Inflammatory macrophage (primary cell): ENCODE measurements at regions not wholly inside any gene's neighbourhood (a gene's known extent, or its start where the extent isn't known, plus 50 kb on each side); places are given as distances from the start of the nearest gene placed in this dataset.

ENCODE experiments used
- DNase-seq, 2 donors: peaks; one replicate each; pipeline ENCODE4 v3.0.0-alpha.2; 2020 to 2022

DNA sequence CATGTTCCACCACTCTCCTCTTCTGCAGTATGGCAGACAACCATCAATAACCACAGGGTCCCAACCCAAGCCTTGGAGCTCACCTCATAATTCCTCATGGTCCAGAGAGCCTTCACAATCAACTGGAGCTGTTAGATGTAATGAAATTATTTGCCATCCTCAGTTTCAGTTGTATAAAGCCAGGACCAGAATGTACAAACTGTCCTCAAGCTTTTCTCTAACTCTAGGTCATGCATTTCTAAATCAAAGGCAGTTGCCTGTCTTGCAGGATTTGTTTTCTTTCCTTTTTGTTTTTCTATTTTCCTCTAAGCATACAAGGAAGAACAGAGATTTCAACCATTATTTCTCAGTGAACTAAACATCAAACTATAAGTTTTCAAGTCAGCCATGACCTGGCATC lies 182.5 kb upstream of the SERP2 start:
- no peak for DNase-seq

DNA sequence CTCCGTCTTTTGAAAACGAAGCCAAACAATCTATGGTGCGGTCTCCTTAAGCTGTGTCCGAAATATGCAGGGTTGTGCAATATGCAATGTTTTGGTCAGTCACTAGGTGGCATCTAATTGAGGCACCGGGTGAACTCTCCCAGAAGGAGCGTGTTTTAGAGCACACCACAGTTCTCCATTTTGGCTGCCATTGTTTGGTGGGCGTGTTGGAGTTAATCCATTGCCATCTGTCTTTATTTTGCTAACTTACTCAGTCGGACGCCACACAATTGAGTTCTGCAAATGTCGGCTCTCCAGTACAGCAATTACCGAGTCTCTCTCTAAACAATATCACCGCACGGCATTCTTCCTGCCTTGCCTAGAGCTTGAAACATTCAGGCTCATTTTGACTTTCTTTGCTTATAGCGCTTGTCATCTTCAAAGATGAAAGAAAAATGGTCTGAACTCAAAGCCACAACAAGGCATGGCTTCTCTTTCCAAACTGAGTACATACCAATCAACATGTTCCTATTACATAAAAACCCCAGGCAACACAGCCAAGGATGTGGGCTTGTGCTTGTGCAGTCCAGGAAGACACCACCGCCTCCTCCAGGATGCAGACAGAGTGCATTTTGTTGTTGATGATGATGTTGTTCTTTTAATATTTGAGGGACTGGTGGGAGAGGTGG lies 182.0 kb upstream of the SERP2 start:
- peak; percentile 47 to 70 for DNase-seq

- no peak for DNase-seq
Measured at GRCh38 chr13:44193731-44194130, 179.9 kb upstream of the SERP2 start.

DNA sequence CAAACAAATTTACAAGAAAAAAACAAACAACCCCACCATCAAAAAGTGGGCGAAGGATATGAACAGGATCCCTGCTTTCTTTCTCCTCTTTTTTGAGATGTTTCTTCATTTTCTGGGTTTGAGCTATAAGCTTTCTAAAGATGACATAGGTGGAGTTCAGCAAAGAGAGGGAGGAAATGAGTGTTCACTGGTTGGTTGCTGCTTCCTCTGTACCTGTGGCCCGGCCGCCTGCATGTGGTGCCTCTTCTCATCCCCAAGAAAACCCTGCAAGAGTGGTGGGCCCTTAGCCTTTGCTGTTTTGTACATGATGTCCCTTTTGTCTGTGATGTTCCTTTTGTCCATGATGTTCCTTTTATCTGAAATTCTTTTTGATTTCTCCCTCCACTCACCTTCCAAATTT lies 178.4 kb upstream of the SERP2 start:
- no peak for DNase-seq

DNA sequence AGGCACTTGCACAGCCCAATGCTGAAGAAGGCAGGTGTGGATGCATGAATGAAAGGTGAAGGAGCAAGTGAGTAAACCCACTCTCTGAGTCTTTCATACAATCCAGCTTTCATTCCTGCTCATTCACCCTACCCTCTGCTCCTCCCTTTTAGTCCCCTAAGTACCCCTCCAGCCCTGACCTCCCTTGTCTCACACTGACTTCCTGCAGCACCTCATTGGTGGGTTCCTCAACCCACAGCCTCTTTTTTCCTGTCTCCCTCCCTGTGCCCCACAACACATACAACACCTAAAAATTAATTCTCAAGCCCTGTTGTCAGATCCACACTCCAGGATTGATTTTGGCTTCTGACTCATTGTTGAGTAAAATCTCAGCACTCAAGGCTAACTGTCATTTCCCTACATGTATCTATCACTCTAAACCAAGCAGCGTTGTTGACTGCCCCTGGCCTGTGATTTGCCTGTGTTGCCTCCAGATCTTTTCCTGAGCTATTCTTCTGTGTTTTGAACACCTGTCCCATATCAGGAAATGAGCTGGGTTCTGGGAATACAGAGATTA lies 177.3 kb upstream of the SERP2 start:
- no peak for DNase-seq

DNA sequence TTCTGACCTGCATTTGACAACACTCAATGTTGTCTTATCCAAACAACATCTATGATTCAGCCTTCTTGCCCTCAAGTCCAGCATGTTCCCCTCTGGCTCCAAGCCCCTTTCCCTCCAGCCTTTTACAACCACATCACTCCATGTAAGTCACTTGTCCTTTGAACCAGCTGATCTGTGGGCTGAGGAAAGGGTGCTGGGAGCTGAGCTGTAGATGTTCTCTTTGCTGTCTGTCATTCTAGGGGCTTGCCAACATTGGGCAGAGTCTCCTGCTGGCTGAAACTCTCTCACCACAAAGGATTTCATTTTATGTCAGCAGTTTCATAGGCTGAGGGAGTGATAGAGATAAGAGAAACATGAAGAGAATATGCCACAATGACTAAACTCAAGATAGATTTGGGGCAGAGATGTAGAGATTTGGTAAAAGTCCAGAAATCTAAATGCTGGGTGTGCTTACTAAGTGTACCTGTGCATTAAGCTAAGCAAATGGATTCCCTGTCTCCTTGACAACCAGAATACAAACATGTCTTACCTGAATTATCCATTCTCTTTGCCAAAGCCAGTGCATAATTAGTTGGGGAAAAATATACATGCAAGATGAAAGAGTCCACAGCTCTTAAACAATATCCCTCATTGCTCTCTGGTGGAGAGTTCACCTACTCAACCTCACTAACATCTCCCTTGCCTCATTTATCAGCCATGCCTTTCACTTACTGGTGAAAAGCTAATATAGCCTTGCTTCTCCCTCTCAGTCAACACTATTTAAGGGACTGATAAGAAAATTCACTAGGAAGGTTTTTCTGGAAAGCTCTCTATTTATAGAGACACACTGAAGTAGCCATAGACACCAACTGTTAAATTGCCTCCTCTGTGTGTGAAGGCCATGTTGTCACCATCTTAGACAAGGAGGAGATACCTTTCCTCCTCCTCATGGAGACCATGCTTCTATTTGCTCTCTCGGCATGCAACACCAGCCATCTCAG lies 175.5 kb upstream of the SERP2 start:
- no peak for DNase-seq

DNA sequence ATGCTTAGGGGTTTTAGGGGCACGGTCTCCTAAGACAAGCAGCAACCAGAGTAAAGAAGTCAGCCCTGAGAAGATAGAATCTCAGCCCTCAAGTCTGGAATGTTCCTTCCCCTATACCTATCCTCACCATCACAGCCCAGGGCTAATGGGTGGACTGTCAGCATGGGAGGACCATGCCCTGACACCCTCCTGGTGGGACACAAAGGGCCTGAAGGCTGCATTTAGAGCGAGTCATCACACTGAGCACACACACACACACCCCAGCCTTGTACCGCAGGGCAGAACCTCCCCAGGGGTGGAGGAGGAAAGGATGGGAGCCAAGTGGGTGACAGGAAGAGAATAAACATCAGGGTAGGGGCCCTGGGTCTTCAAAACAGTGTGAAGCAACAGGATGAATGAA lies 174.8 kb upstream of the SERP2 start:
- DNase-seq: no peak

GRCh38 chr13:44199627-44200207 lies 173.9 kb upstream of the SERP2 start:
- DNase-seq: no peak

DNA sequence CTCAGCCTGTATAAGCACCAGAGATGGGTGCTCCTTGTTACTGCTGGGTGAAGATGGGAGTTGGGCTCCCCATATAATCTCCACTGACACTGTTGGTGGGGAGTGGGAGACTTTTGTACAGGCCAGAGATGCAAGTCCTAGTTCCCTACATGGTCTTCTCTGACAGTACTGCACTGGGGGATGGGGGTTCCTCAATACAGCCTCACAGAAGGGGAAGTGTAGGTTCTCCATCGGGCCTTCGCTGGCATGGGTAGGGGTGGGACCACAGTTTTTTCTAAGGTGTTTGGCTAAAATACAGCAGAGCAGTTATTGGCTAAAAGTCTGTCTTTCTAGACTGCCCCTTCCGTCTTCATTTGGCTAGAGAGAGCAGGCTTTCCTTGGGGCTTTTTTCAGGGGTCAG lies 167.2 kb upstream of the SERP2 start:
- peak; percentile 32 to 66 for DNase-seq

GRCh38 chr13:44207476-44207875 lies 166.1 kb upstream of the SERP2 start:
- DNase-seq: no peak

GRCh38 chr13:44210525-44210924 lies 163.1 kb upstream of the SERP2 start:
- no peak for DNase-seq

GRCh38 chr13:44211286-44211685 lies 162.3 kb upstream of the SERP2 start:
- DNase-seq: no peak

GRCh38 chr13:44211704-44212346 lies 161.8 kb upstream of the SERP2 start:
- no peak for DNase-seq

DNA sequence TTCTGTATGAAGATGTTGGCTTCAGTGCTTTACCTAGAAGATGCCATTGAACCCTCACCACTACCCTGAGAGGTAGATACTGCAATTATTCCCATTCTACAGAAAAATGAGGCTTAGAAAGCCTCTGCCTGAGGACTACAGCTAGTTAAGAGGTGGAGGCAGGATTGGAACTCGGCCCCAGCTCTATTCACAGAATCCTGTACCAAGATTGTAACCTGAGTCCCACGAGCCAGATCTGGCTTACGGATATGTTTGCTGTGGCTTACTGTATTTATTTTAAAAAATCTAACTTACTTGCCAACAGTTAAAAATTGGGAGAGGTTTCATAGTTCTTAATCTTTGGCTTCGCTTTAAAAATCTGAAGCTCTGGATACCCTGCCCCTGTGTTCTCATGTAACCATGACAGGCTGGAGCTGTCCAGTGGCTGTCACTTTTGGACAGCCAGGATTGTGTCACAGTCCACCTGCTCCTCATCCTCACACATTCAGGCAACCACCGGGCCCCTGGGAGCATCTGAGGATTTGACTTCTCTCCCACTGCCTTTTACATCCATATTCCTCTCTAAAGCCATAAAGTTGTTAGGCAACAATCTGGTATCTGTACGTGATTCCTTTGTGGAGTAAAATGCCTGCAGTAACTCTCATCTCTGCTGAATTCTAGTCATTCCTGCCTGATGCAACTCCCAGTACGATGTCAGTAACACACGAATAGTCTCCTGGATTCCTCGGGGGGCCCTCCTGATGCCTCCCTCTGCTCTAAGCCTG lies 160.8 kb upstream of the SERP2 start:
- DNase-seq: no peak

GRCh38 chr13:44218501-44219240 lies 155.0 kb upstream of the SERP2 start:
- no peak for DNase-seq

GRCh38 chr13:44219577-44220548 lies 153.8 kb upstream of the SERP2 start:
- DNase-seq: no peak

DNA sequence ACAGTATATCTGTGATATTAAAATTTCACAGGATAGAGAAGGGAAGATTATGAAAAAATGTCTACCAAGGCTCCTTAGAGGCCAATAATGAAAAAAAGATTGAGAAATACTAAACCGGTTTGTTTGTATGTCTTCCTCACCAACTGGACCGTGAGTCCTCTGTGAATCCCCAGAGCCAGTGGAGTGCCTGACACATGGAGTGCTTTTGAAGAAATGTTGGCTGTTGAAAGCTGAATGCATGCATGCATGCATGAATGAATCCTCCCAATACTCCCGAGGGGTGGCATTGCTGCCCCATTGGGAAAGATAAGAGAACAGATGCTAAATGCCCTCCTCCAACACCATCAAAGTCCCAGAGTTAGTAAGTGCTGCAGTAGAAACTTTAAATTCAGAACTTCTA lies 152.7 kb upstream of the SERP2 start:
- no peak for DNase-seq

DNA sequence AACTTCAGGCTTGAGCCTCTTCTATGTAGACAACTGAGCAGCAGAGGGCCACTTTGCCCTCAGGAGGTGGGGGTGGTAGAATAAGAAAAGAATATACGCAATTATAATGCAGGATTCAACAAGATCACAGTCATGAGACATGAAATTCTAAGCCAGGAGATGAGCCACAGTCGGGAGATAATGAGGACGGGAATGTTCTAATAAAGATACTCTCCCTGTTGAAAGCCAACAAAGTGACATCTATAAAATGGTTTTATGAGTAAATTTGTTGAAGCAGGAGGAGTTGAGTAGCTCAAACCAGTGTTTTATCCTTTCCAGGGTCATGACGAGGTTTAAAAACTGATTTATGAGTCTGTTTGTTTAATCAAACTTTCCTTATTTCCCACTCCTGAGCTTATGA lies 152.0 kb upstream of the SERP2 start:
- DNase-seq: no peak

GRCh38 chr13:44223770-44224444 lies 149.7 kb upstream of the SERP2 start:
- no peak for DNase-seq
